HUES64 (cell line): ENCODE measurements at regions not wholly inside any gene's neighbourhood (a gene's known extent, or its start where the extent isn't known, plus 50 kb on each side); places are given as distances from the start of the nearest gene placed in this dataset.

ENCODE experiments used
- H3K27ac ChIP-seq: 2 replicates; pipeline ENCODE4 v1.7.0; 2013; ENCODE audit warnings: low read depth, low read length, inconsistent platforms
- H3K27me3 ChIP-seq: 2 replicates; pipeline ENCODE4 v1.6.1; 2013; ENCODE audit warnings: mild to moderate bottlenecking, low read length; ENCODE audit not compliant: insufficient read depth
- H3K36me3 ChIP-seq: 2 replicates; pipeline ENCODE4 v1.6.1; 2013; ENCODE audit warnings: mild to moderate bottlenecking, low read length; ENCODE audit not compliant: insufficient read depth
- H3K4me1 ChIP-seq: 2 replicates; pipeline ENCODE4 v1.6.1; 2013; ENCODE audit warnings: mild to moderate bottlenecking, low read length, moderate library complexity; ENCODE audit not compliant: insufficient read depth
- H3K4me3 ChIP-seq: 2 replicates; pipeline ENCODE4 v1.5.1; 2013; ENCODE audit warnings: mild to moderate bottlenecking, low read length, moderate library complexity
- H3K9ac ChIP-seq: 2 replicates; pipeline ENCODE4 v1.6.1; 2013; ENCODE audit warnings: mild to moderate bottlenecking, low read depth, low read length
- H3K9me3 ChIP-seq: 2 replicates; pipeline ENCODE4 v1.6.1; 2013; ENCODE audit warnings: low read depth, low read length; ENCODE audit not compliant: insufficient read depth
- WGBS: fragments of 150-250, 120-280 bp; methylation state at CpG from one replicate; pipeline ENCODE4 v1.1.7; 2013; ENCODE audit warnings: missing lambda C conversion rate; 5-methylcytosine and 5-hydroxymethylcytosine counted together

- peaks cover 35% of the 10 kb centered on the region for H3K4me1 ChIP-seq
- H3K27me3 ChIP-seq: no peaks in the 10 kb centered on the region
- no peak overlapping the region for H3K27ac ChIP-seq
- H3K36me3 ChIP-seq: no peaks in the 10 kb centered on the region
- 0 out of 2 replicates have a peak, but pooled peaks cover under 1% of the 10 kb centered on the region for H3K9me3 ChIP-seq
- H3K9ac ChIP-seq: no peak overlapping the region
- H3K4me3 ChIP-seq: no peak overlapping the region
These were observed 777.0 kb upstream of the SLITRK1 start for GRCh38 chr13:84659359-84659661.

GRCh38 chr13:84658491-84659358 is 776.5 kb upstream of the SLITRK1 start:
- H3K36me3 ChIP-seq: no peaks in the 10 kb centered on the region
- H3K4me1 ChIP-seq: peaks cover 41% of the 10 kb centered on the region
- H3K9ac ChIP-seq: no peak overlapping the region
- H3K27me3 ChIP-seq: no peaks in the 10 kb centered on the region
- 95% methylated on average over 1 of the region's 3 CpGs for WGBS
- H3K4me3 ChIP-seq: no peak overlapping the region
- peaks cover 5% of the 10 kb centered on the region; the same call in 1 of the 2 replicates for H3K9me3 ChIP-seq
- no peak overlapping the region for H3K27ac ChIP-seq

GRCh38 chr13:84655677-84656076 is 773.4 kb upstream of the SLITRK1 start:
- Histone ChIP-seq H3K27me3 (no peaks in the 10 kb centered on the region), H3K4me1 (peaks cover 32% of the 10 kb centered on the region), H3K36me3 (no peaks in the 10 kb centered on the region), H3K9ac (peak overlapping the region; percentile 49; the same call in 1 of the 2 replicates), H3K4me3 (0 out of 2 replicates have a peak overlapping the region, but pooled peaks have one; percentile 11), H3K27ac (peak overlapping the region; percentile 94), H3K9me3 (peaks cover 14% of the 10 kb centered on the region; the same call in 1 of the 2 replicates)
- WGBS: 91% methylated on average over 3 of the region's 3 CpGs

- no peaks in the 10 kb centered on the region for H3K36me3 ChIP-seq
- 0 out of 2 replicates have a peak overlapping the region, but pooled peaks have one; percentile 11 for H3K4me3 ChIP-seq
- peak overlapping the region; percentile 38; the same call in 1 of the 2 replicates for H3K9ac ChIP-seq
- H3K27me3 ChIP-seq: no peaks in the 10 kb centered on the region
- H3K27ac ChIP-seq: peak overlapping the region; percentile 97
- WGBS: 42% methylated on average over 4 of the region's 5 CpGs
- peaks cover 14% of the 10 kb centered on the region; the same call in 1 of the 2 replicates for H3K9me3 ChIP-seq
- H3K4me1 ChIP-seq: peaks cover 34% of the 10 kb centered on the region
These were observed 772.5 kb upstream of the SLITRK1 start for GRCh38 chr13:84654654-84655275.

GRCh38 chr13:84653915-84654534 is 771.8 kb upstream of the SLITRK1 start:
- H3K4me1 ChIP-seq: peaks cover 35% of the 10 kb centered on the region
- H3K27me3 ChIP-seq: no peaks in the 10 kb centered on the region
- H3K9me3 ChIP-seq: peaks cover 14% of the 10 kb centered on the region; the same call in 1 of the 2 replicates
- no peak overlapping the region for H3K4me3 ChIP-seq
- 100% methylated on average over 2 of the region's 3 CpGs for WGBS
- peak overlapping the region; percentile 38; the same call in 1 of the 2 replicates for H3K9ac ChIP-seq
- no peaks in the 10 kb centered on the region for H3K36me3 ChIP-seq
- H3K27ac ChIP-seq: peak overlapping the region; percentile 97

- no peak overlapping the region for H3K9ac ChIP-seq
- no peaks in the 10 kb centered on the region for H3K27me3 ChIP-seq
- no peaks in the 10 kb centered on the region for H3K36me3 ChIP-seq
- peaks cover 31% of the 10 kb centered on the region for H3K4me1 ChIP-seq
- H3K4me3 ChIP-seq: no peak overlapping the region
- H3K9me3 ChIP-seq: peaks cover 14% of the 10 kb centered on the region; the same call in 1 of the 2 replicates
- H3K27ac ChIP-seq: no peak overlapping the region
- WGBS: 65% methylated on average over 3 of the region's 3 CpGs
These were observed 769.4 kb upstream of the SLITRK1 start for GRCh38 chr13:84651705-84652104.

- Histone ChIP-seq H3K4me1 (peaks cover 30% of the 10 kb centered on the region), H3K27ac (no peak overlapping the region)
These were observed 769.0 kb upstream of the SLITRK1 start for GRCh38 chr13:84651288-84651687.

GRCh38 chr13:84649853-84650252 is 767.6 kb upstream of the SLITRK1 start:
- Histone ChIP-seq H3K27ac (no peak overlapping the region), H3K27me3 (no peaks in the 10 kb centered on the region), H3K4me1 (peaks cover 18% of the 10 kb centered on the region), H3K4me3 (no peak overlapping the region), H3K9me3 (peaks cover 14% of the 10 kb centered on the region; the same call in 1 of the 2 replicates), H3K36me3 (no peaks in the 10 kb centered on the region), H3K9ac (no peak overlapping the region)
- WGBS: 92% methylated on average over 3 of the region's 4 CpGs

More at GRCh38 chr13:84651288-84651687, 769.0 kb upstream of the SLITRK1 start:
- Histone ChIP-seq H3K36me3 (no peaks in the 10 kb centered on the region), H3K27me3 (no peaks in the 10 kb centered on the region), H3K9ac (no peak overlapping the region), H3K4me3 (no peak overlapping the region), H3K9me3 (peaks cover 14% of the 10 kb centered on the region; the same call in 1 of the 2 replicates)
- WGBS: 96% methylated on average over 4 of the region's 5 CpGs

GRCh38 chr13:84648069-84648640 is 765.9 kb upstream of the SLITRK1 start:
- Histone ChIP-seq H3K27ac (no peak overlapping the region), H3K27me3 (no peaks in the 10 kb centered on the region), H3K36me3 (no peaks in the 10 kb centered on the region), H3K4me3 (no peak overlapping the region), H3K9ac (no peak overlapping the region), H3K4me1 (peaks cover 9% of the 10 kb centered on the region; the same call in 1 of the 2 replicates), H3K9me3 (peaks cover 6% of the 10 kb centered on the region; the same call in 1 of the 2 replicates)
- WGBS: 100% methylated on average over 1 of the region's 2 CpGs

GRCh38 chr13:84646957-84647356 is 764.7 kb upstream of the SLITRK1 start:
- H3K27me3 ChIP-seq: no peaks in the 10 kb centered on the region
- H3K27ac ChIP-seq: no peak overlapping the region
- peaks cover 6% of the 10 kb centered on the region; the same call in 1 of the 2 replicates for H3K9me3 ChIP-seq
- no peak overlapping the region for H3K9ac ChIP-seq
- 100% methylated on average over 2 of the region's 3 CpGs for WGBS
- H3K4me1 ChIP-seq: peaks cover 9% of the 10 kb centered on the region; the same call in 1 of the 2 replicates
- no peak overlapping the region for H3K4me3 ChIP-seq
- no peaks in the 10 kb centered on the region for H3K36me3 ChIP-seq
